Skin of body (tissue), 1 donor: ENCODE measurements at regions not wholly inside any gene's neighbourhood (a gene's known extent, or its start where the extent isn't known, plus 50 kb on each side); places are given as distances from the start of the nearest gene placed in this dataset.

Source experiments
- DNase-seq: peaks from one replicate; lab custom pipeline; 2025; lab: John Stamatoyannopoulos, UW

DNA sequence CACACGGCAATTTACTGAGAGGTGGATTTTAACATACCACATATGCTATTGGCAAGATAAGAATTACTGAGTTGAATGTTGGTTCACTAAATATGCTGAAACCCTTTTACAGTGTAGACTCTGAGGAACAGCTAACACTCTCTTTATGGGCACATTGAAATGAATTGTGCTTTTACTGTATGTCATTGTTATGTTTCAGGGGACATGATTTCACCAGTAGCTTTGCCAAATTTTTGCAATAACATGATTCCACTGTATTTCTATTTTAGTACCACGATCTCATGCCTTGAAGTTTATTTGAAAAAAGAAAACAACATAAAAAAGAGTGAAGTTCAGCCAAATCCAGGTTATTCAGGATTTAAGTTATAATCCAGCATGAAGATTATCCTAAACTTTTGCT, 188.5 kb downstream of the HLX start:
- DNase-seq = peak; percentile 30

DNA sequence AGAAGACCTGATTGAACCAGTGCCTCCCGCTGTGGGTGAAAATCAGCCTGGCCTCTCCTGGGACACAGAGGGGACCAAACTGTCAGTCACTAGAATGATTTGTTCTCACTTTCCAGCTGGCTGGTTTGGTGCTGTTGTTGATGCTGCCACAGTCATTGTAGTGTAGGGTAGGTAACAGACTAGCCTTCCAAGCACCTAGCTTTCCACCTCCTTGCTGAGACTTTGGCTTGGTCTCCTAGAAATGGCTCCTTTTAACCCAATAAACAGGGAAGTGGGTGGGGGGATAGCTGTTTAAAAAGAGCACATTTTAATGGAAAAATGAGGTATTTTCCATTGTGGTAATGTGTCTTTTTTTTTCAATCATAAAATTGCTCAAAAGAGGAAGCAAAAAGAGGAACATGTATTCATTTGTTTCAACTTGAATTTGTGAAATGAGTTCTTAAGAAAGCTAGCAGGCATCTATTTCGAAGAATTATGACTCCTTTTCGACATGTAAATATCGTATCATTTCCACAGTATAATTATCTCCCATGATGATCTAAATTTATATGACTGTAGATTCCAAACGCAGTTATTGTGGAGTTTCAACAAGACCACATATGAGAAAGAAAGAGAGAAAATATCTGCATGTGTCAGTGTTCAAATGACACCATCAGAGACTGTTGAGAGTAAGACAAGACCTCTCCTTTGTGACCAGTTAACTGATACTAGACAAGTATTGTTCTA, 190.1 kb downstream of the HLX start:
- DNase-seq = no peak

DNA sequence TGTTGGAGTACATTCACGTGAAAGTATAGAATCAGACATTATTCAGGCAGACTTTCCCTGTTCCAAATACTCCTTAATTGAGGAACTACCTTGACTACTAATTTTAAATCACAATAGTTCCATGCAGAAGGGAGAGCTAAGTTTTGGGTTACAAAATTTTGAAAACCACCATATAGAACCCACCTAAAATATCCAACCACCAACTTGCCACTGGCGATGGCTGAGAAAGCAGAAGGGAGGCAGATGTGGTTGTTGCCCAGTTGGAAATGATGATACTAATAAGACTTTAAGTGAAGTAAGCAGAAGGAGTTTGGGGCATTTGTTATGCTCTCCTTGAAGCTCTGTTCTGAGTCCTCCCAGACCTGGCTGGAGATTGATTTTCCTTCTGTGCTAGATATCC, 190.7 kb downstream of the HLX start:
- no peak for DNase-seq

DNA sequence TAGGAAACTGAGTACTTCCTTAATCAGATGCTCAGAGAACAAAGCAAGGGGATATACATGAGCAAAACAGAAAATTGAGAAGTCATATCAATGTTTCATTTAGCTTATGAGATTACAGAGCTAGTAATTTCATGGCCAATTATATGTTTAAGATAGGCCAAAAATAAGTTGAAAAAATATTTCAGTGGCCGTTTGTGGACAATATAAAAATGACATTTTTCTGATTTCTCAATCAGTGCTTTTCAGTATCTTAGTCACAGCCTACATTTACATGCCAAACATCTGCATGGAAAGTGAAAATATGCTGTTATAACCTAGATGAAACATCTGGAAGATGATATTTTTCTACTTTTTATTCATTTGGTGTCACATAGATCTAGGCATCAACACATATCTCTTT, 192.5 kb downstream of the HLX start:
- DNase-seq = no peak

DNA sequence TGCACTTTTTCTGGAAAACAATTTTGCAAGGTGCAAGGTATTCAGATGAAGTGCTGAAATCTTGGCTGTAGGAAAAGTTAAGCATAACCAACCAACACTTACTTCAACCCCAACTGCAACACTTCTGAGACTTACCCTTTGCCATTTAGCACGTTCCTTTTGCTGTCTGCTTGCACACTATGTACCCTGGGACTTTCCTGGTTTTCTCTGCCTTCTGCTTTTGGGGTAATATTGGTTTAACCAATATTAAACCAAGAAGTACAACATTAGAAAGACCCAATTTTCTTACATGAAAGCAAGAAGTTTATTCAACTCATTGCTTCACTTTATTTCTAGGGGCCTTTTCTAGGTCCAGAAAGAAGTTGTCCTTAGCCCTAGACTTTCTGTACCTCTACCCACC, 193.0 kb downstream of the HLX start:
- no peak for DNase-seq

DNA sequence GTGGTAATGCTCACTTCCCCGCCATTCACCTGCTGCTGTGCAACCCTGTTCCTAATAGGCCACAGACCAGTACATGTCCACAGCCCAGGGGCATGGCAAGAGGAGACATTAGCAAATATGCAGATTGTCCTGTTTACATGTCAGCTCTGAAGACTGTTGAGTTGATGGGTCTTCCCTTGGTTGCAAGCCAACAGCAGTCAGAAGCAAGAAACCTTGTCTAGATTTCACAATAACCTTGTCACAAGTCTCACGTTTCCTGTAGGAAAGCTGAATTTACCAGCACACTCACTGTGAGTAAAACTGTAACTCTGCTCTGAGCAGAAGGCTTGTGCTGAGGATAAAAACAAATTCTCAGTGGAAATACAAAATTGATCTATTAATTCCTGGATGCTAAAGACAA, 195.1 kb downstream of the HLX start:
- DNase-seq = peak; percentile 7

DNA sequence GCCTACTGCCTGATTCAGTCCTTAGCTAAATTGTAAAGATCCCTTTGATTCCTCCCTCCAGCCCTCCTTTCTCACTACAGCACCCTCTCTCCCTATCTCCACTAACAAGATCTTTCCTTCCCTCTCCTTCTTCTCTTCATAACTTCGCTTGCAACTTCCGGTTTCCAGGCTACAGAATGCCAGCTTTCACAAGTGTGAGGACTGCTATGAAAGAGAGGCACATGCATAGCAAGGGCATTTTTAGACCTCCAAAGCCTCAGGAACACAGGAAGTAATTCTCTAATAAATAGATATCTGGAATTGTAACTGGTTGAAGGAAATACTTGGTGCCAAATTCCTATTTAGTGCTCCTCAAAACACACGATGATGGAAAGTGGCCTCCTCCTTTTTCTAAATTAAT, 196.7 kb downstream of the HLX start:
- DNase-seq = peak; percentile 26

DNA sequence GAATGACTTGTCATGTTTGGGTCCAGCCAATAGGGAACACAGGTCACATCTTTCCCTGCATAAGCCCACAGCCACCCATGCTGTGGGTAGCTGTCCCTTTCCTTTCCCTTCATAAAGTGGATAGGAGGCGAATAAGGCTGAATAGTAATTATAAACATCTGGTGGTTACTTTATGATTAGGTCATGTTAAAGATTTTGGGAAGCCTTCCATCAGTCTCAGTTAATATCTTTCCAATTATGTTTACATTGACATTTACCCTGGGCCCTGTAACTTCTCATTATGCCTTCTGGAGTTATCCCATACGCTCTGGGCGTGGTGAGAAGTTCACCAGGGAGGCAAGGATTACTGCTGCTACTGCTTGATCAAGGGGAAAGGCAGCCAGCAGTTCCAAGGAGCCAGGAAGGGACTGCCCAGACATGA, 197.2 kb downstream of the HLX start:
- peak; percentile 56 for DNase-seq

DNA sequence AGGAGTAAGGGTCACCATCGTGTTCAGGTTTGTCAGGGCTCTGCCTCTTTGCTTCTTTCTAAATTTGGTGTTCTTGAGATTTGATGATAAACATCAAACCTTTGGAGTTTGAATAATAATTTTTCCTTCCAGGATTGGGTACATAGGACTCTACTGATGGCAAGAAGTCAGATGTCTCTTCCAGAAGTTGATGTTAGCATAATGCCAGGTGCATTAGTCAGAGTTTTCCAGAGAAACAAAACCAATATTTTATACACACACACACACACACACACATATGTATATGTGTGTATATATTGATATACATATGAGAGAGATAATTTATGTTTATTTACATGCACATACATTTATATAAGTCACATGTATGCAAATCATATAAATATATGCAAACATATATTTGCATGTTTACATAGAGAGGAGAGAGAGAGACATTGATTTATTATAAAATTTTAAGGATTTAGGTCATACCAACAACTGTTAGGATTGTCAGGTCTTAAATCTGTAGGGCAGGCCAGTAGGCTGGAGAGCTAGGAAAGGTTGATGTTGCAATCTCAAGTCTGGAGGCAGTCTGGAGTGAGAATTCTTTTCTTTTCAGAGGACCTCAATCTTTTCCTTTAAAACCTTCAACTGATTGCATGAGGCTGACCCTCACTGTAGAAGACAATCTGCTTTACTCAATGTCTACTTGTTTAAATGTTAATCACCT, 199.2 kb downstream of the HLX start:
- no peak for DNase-seq

DNA sequence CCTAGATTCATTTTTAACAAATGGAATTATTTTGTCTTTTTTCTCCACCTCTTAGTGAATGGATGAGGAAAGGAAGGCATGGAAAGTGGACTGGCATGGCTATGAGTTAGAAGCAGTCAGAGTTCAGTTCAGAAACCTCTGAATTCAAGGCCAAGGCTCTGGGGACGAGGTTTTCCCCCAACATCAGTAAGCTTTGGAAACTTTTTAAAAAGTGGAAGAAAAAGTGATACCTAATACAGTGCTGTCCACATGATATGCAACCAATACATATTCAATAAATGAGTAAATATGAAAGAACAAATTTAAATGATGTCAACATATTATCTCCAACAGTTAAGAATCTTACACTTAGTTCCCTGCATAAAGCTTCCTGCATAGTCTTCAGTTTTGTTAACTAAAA, 204.7 kb downstream of the HLX start:
- no peak for DNase-seq

DNA sequence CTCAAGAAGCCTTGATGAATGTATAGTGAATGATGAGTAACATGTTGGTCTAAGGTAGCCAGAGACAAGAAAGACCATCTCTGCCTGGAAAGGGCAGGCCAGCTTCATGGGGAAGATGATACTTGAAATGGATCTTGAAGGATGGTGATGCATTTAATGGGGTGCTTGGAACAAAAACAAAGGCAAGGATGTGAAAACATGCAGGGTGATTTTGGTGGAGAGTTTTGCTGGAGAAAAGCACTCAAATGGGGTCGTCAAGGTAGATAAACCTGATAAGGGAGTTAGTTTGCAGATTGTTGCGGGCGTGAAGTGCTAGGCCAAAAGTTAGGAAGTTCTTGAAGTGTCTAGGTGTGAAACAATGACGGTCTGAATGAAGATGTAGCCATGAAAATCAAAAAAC, 205.4 kb downstream of the HLX start:
- DNase-seq = no peak

DNA sequence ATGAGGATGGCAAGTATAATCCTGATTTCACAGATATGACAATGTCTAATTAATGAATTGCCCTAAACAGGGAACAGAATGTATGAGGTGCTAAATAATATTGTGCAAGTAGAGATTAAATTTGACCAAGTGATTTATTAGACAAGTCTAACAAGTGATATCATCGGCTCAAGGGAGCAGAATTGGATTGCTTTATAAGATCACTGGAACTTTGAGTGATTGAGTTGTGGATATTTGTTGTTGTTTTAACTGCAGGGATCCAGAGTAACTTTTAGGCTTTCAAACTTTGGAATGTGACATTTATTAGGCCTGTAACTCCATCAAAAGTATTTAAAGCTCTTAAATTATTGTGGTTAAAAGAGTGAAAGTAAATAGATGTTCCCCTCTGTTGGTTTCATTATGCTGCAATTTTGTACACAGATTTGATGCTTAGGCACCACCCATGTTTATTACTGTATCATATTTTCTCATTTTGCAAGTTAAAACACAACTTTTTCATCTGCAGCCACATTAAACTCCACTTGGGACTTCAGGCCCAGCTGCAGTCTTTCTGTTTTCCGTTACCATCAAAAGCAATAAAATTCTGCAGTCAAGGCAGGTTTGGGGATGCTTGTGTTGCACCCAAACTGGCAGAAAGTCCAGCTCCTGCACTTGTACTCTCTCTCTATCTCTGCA, 206.6 kb downstream of the HLX start:
- DNase-seq = peak; percentile 44

DNA sequence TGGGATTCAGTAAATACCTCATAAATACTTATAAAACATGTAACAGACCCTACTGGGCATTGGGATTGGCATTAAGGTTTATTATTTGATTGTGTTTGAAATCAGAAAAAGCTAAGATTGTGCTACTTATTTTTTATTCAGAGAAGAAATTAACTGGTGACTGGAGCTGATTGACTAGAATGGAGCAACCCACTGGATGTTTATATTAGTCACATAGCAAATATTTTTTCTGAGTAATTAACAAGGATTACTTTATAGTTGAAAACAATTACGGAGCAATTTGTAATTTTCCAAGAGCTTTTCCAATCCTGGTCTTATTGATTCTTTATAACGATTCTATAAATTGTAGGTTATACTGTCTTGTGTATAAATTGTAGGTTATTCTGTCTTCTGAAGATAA, 208.7 kb downstream of the HLX start:
- DNase-seq = no peak

DNA sequence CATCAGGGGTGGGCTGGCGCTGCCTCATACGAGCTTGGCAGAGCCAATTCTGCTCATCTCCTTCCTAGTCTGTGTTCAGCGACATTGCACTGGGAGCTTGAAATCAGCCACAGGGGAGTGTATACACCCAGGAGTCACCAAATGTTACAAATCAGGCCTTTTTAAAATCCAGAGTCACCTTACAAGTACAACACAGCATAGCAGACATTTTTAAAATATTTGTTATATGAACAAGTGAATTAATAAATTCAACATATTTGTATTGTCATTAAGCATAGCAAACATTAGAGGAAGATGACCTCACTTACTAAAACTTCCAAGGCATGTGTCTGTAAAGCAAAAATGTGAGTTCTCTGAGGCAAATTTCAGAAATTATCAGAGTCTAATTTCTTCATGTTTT, 210.0 kb downstream of the HLX start:
- DNase-seq = no peak

DNA sequence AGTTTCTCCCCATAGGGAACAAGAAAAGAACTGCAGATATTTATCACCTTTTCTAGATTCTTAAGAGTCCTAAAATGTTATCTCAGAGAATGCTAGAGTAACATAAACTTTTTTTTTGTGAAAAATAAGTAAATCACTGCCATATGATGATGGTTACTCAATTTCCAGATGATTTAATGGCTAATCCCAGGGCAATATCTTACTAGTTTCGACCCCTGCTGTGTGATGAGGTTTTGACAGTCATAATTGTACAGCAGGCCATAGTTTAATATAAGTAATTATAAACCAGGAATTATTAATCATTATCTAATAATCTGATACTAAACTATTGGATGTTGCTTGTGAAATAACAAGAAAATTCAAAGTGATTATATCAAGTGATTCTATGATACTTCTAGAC, 210.6 kb downstream of the HLX start:
- no peak for DNase-seq

DNA sequence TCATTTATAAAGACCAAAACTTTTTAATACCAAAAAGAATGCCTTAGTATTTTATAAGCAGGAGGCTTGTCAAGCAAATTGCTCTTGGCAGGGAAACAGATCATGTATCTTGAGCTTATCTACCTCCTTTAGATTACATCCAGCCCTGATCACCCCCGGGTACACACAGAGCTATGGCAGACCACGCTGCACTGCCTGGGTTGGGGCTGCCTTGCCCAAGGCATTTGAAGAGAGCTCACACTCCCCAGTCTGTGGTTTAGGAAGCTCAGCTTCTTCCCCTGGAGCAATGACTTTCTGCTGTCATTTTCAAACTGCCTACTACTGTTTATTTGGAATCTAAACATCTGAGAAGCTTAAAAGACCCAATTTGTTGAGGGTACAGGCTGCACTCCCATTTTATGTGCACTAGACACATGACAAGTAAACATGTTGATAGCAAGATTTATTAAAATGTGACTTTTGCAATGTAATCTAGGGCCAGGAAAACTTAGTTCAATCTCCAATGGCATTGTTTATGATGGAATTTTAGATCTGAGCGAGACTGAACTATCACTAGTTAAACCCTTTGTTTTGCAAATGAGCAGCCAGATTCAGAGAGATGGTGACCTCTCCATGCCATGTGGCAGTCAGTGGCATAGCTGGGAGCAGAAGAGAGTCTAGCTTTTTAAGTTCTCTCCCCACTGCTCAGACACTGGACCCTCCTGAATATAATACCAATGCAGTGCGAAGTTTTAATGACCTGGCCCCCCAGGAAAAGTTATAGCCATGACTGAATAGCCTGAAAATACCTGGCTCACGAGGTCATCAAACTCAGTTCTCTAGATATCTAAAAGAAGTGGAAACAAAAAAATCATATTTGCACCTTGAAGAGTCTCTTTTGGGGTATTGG, 214.9 kb downstream of the HLX start:
- no peak for DNase-seq

DNA sequence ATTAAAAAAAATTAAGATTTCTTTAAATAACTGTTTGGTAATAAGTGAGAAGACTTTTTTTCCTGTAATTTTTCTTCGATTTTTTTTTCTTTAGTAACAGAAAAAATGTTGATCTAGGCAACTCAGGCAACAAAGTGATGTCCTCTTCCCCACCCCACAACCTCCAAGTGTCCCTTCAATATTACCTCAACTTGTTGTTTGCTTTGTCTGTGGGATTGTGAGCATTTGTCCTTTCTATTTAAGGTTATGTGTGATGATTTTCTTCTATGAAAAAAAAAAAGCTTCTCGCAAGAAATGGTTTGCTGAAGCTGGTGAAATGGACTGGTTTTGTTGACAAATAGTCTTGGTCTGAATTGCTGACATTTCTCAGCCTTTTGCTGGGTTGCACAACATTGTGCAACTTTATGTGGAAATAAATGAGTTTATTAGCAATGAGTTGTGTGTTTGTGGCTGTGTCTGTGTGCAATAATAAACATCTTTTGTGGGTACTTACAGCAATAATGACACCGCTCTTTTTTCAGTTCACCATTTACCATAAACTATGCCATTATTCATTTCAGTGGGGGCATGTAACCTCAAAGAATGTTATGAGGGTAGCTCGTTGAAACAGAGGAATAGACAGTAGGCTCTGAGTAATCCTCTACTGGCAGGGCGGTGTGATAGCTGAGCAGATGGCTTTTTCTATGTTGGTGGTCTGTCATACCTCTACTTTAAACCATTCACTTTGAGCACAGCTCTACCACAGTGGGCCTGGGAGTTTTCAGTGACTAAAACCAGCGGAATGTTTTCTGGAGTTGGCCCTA, 218.4 kb downstream of the HLX start:
- DNase-seq = no peak

DNA sequence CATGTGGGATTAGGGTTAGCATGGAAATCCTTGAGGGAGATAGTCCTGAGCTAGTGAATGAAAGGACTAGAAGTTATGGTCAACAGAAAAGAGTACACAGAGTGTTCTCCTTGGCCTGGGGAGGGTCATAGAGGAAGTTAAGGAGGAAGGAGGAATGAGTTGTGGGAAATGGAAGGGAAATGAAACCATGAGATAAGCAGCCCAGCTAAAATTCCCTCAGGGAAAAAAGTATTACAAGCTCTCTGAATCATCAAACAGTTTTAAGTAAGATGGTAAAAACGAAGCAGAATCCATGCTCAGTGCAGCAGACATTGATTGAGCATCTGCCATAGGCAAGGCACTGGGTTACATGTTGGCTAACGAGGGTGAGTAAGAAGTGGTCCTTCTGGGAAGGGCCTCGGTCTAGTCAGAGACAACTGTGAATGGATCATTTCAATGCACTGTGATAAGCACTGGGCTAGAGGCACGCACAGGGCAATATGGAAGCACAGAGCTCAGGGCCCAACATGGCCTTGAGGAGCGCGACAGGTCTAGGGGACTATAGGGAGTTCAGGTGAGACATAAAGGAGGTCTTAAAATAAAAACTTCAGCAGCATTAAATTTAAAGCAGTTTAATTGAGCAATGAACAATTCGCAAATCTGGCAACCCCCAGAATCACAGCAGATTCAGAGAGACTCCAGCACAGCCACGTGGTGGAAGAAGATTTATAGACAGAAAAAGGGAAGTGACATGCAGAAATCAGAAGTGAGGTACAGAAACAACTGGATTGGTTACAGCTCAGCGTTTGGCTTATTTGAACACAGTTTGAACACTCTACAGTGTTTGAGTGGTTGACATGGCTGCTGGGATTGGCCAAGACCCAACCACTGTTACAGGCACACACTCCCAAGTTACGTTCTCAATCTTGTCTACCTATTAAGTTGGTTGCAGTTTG, 219.5 kb downstream of the HLX start:
- no peak for DNase-seq

DNA sequence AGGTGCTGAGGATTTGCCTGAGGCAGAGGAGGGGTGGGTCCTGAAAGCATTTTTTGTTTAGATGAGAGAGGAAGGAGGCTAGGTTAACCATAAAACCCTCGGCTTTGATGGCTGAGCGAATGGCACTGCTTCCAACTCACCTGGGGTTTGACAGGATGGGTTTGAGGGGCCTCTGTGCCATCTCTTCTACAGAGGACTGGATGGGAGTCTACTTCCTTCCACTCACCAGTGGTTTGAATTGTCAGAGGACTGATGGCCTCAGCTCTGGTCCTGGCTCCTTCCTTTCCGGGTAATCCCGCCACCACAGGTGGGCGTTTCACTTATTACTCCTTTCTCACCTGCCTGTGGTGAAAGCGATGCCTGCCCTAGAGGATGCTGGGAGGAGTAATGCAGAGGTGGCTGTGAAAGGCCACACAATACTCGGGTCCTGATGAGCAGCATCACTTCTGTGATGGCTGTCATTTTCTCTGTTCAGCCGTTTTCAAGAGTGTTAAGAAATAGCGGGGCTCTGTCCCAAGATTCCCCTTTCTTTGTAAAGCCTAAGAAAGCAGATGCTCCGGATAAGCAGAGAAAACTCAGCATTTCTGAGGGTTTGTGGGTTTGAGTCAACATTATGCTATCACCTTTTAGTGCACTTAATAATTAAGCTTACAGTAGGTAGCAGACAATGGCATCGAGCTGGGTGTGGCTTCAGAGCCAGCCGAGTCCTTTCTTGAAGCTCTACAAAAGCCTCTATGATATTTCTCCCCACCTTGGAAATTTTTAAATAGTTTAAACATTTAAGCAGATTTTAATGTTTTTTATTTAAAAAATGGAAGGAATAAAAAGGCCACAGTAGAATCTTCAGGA, 220.7 kb downstream of the HLX start:
- DNase-seq = no peak
